NOMO-1 (cell line): ENCODE measurements at regions not wholly inside any gene's neighbourhood (a gene's known extent, or its start where the extent isn't known, plus 50 kb on each side); places are given as distances from the start of the nearest gene placed in this dataset.

Source experiments
- DNase-seq, 2 experiments: peaks; one replicate each; lab custom pipeline; 2025; ENCODE audit not compliant: unreplicated experiment in 2 of 2; lab: John Stamatoyannopoulos, UW

DNA sequence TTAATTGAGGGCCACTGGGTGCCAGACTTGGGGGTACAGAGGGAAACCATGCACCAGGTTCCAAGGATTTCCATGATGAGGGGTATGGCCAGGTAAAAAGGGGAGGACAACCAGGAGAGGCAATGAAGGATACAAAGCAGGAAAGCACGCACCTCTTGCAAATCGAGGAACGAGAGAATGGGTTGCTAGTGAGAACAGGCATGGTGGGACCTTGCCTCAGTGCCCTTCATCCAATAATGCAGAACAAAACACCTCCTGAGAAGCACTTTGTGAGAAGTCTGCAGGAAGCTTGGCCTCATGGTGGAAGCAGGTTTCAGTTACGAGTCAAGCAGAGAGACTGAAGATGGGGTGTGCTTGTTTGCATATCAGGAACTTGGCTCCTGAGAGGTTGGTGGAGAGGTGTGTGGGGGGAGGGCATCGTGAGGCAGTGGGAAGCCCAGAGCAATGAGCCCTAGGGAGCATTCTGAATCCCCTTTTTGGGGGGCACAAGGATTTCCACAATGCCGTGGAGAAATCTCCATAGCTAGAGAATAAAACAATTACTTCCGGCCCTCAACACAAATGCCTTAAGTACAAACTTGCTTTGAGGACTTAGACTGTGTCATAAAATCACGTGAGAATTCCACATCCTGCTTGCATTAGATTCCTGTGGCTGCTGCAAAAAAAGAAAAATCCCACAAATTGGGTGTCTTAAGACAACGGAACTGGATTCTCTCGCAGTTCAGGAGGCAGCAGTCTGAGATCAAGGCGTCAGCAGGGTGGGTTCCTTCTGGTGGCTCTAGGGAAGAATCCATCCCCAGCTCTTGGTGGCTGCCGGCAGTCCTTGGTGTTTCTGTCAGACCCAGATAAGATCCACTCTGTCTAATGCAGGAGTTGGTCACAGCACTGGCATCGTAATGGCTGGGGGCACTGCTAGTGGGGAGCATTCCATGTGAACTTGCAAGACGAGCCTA is 54.9 kb upstream of the BACE2 start:
- no peak for DNase-seq

- DNase-seq = no peak
Measured at GRCh38 chr21:41115851-41116250, 52.1 kb upstream of the BACE2 start.
